PC-3 (cell line): ENCODE measurements at regions not wholly inside any gene's neighbourhood (a gene's known extent, or its start where the extent isn't known, plus 50 kb on each side); places are given as distances from the start of the nearest gene placed in this dataset.
"Not testable (repeated sequence)": the region's sequence is repeated elsewhere in the genome, so short reads cannot be mapped to it uniquely, and the experiment has no call there.

Experiments
- EZH2 ChIP-seq: fragments of 300-600 bp; sonication (generic); IDR thresholded peaks from one replicate; pipeline ENCODE4 v1.6.1; 2017; ENCODE audit warnings: antibody characterized with exemption, mild to moderate bottlenecking, low read length; ENCODE audit not compliant: unreplicated experiment
- EZH2phosphoT487 ChIP-seq: fragments of 300-600 bp; sonication (generic); IDR thresholded peaks from 2 replicates; pipeline ENCODE4 v1.6.1; 2018; ENCODE audit warnings: mild to moderate bottlenecking, antibody characterized with exemption, low read length, borderline replicate concordance
- TF ChIP-seq, protein P1 (sequence below): fragments of 300-600 bp; sonication (generic); conservative IDR thresholded peaks from 2 replicates; pipeline ENCODE4 v1.5.1; 2017; ENCODE audit warnings: antibody characterized with exemption, low read depth, mild to moderate bottlenecking, low read length

DNA sequence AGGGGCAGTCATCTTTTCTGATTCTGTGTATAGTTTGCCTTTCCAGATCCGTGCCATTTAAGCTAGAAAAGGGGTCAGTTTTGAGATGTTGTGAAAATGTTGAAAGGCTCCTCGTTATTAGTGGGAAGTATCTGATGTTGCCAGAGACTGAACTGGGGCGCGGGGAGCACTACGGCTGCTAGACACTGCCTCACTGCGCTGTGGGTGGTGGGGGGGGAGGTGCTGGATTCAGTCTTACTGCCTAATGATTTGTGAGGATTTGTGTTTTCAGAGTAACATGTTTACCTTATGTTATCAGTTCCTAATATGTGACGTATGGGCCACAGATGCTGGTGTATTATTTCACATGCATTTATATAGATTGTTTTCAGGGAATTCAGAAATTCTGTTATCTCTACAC, 53.3 kb upstream of the APOD start:
- not testable (repeated sequence) for TF ChIP-seq EZH2, EZH2phosphoT487
- TF ChIP-seq, protein P1, sequence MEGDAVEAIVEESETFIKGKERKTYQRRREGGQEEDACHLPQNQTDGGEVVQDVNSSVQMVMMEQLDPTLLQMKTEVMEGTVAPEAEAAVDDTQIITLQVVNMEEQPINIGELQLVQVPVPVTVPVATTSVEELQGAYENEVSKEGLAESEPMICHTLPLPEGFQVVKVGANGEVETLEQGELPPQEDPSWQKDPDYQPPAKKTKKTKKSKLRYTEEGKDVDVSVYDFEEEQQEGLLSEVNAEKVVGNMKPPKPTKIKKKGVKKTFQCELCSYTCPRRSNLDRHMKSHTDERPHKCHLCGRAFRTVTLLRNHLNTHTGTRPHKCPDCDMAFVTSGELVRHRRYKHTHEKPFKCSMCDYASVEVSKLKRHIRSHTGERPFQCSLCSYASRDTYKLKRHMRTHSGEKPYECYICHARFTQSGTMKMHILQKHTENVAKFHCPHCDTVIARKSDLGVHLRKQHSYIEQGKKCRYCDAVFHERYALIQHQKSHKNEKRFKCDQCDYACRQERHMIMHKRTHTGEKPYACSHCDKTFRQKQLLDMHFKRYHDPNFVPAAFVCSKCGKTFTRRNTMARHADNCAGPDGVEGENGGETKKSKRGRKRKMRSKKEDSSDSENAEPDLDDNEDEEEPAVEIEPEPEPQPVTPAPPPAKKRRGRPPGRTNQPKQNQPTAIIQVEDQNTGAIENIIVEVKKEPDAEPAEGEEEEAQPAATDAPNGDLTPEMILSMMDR: not testable (repeated sequence)
